ENCODE measurements at regions not wholly inside any gene's neighbourhood (a gene's known extent, or its start where the extent isn't known, plus 50 kb on each side); places are given as distances from the start of the nearest gene placed in this dataset.

- TF ChIP-seq ZNF133 (tag by site-specific recombination; IDR thresholded peaks at IDR 0.05), result no peak
- TF ChIP-seq GLIS1 (tag by site-specific recombination; IDR thresholded peaks at IDR 0.05), result no peak
- no peak for TF ChIP-seq ZNF202 (tag by site-specific recombination; IDR thresholded peaks at IDR 0.05; ENCODE audit: borderline replicate concordance)
- 0 out of 2 replicates have a peak, but pooled peaks have one; percentile 18 for TF ChIP-seq BCL11B (tag by site-specific recombination; IDR thresholded peaks at IDR 0.05; ENCODE audit: low read depth)
- no peak for TF ChIP-seq REST (tag by site-specific recombination; IDR thresholded peaks at IDR 0.05)
- ChIA-PET POLR2A (no interaction called here), CTCF (interaction anchor here (0.7 to 2.5 kb wide), 2 partner anchors 12 to 228 kb away, joined by 4 to 17 read pairs; no protein-coding TSS in a partner anchor)
- no peaks in the 10 kb centered on the region for H3K36me3 ChIP-seq (ENCODE audit: control insufficient read depth in 2 of 2, insufficient read depth in 1 of 2, low read length in 2 of 2)
- no peak overlapping the region for H3K4me3 ChIP-seq (ENCODE audit: low read depth, low read length)
- H3K9me3 ChIP-seq (ENCODE audit: control insufficient read depth, insufficient read depth, low read depth, low read length), result no peaks in the 10 kb centered on the region
- no peak overlapping the region for H3K27ac ChIP-seq (ENCODE audit: extremely low read depth, low read depth, low read length)
- H3K4me1 ChIP-seq (ENCODE audit: control insufficient read depth, insufficient read depth, low read length), result no peaks in the 10 kb centered on the region
These were observed 137.7 kb upstream of the PTBP2 start for GRCh38 chr1:96583903-96584302.

- CTCF ChIA-PET, result interaction anchor here (1.6 kb wide), 1 partner anchor 351 kb away, joined by 3 read pairs; no protein-coding TSS in a partner anchor
- POLR2A ChIA-PET, result no interaction called here
- Histone ChIP-seq H3K9me3 (ENCODE audit: control insufficient read depth, insufficient read depth, low read depth, low read length) (no peaks in the 10 kb centered on the region), H3K4me1 (ENCODE audit: control insufficient read depth, insufficient read depth, low read length) (no peaks in the 10 kb centered on the region), H3K4me3 (ENCODE audit: low read depth, low read length) (no peak overlapping the region), H3K27ac (ENCODE audit: extremely low read depth, low read depth, low read length) (no peak overlapping the region), H3K36me3 (ENCODE audit: control insufficient read depth in 2 of 2, insufficient read depth in 1 of 2, low read length in 2 of 2) (no peaks in the 10 kb centered on the region)
- no peak for TF ChIP-seq ZNF324 (tag by site-specific recombination; IDR thresholded peaks at IDR 0.05)
- no peak for TF ChIP-seq ZNF214 (tag by site-specific recombination; IDR thresholded peaks at IDR 0.05; ENCODE audit: borderline replicate concordance)
- TF ChIP-seq AEBP2 (tag by site-specific recombination; IDR thresholded peaks at IDR 0.05; ENCODE audit: borderline replicate concordance), result no peak
- TF ChIP-seq SETDB1 (IDR thresholded peaks at IDR 0.05; ENCODE audit: insufficient read length, low read length), result no peak
- TF ChIP-seq ZNF596 (tag by site-specific recombination; IDR thresholded peaks at IDR 0.05), result no peak
- no peak for TF ChIP-seq ZNF654 (tag by site-specific recombination; IDR thresholded peaks at IDR 0.05; ENCODE audit: low read depth)
- no peak for TF ChIP-seq ZNF777 (tag by site-specific recombination; IDR thresholded peaks at IDR 0.05; ENCODE audit: borderline replicate concordance)
- no peak for TF ChIP-seq ZNF513 (tag by site-specific recombination; IDR thresholded peaks at IDR 0.05)
- TF ChIP-seq GLIS2 (tag by site-specific recombination; IDR thresholded peaks at IDR 0.05), result no peak
- no peak for TF ChIP-seq PBX3 (CRISPR knock-in tag; IDR thresholded peaks at IDR 0.05)
- TF ChIP-seq ZNF692 (tag by site-specific recombination; IDR thresholded peaks at IDR 0.05), result no peak
These were observed 134.4 kb upstream of the PTBP2 start for GRCh38 chr1:96587222-96587621.

Data from HEK293 (cell line).